HG03039 (cell line): ENCODE measurements at regions not wholly inside any gene's neighbourhood (a gene's known extent, or its start where the extent isn't known, plus 50 kb on each side); places are given as distances from the start of the nearest gene placed in this dataset.
"Not testable (repeated sequence)": the region's sequence is repeated elsewhere in the genome, so short reads cannot be mapped to it uniquely, and the experiment has no call there.

Experiments
- ATAC-seq: cut with Tn5 transposase; IDR thresholded peaks from one replicate; pipeline ENCODE4 v1.9.1; 2021; ENCODE audit warnings: mild to moderate bottlenecking, moderate library complexity; ENCODE audit not compliant: unreplicated experiment

DNA sequence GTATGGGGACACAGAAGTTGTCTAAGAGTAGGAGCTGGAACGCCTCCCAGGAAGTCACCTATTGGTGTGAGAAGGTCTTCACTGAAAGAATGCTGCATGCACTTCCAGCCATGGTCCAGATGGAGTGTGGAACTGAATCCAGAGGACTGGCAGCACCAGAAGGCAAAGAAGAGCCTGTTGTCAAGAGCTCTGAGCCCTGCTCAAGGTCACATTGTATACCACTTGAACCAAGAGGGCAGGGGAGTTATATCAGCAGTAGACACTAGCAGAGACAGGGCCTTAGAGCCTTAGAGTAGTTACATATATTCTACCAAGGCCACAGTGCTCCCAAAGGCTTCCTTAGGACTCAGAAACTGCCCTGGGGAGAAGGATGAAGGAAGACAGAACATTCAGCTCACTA lies 130.8 kb upstream of the POC5 start:
- no peak for ATAC-seq

- peak; percentile 84 for ATAC-seq
Measured at GRCh38 chr5:75847561-75848021, 130.4 kb upstream of the POC5 start.

DNA sequence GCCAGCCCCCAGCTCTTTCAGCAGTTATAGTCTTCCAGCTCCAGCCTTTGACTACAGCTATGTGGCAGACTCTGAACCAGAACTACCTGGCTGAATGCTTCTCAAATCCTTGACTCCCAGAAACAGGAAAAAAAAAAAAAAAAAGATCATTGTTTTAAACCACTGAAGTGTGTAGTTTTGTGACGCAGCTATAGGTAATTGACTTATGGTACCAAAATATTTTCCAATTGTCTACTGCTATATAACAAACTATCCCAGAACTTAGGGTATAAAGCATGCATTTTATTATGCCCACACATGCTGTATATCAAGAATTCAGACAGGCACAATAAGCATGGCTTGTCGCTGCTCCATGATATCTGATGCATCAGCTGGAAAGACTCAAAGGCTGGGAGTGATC lies 127.1 kb upstream of the POC5 start:
- no peak for ATAC-seq

GRCh38 chr5:75843319-75843718 lies 126.1 kb upstream of the POC5 start:
- no peak for ATAC-seq

GRCh38 chr5:75839547-75839946 lies 122.3 kb upstream of the POC5 start:
- ATAC-seq: no peak

DNA sequence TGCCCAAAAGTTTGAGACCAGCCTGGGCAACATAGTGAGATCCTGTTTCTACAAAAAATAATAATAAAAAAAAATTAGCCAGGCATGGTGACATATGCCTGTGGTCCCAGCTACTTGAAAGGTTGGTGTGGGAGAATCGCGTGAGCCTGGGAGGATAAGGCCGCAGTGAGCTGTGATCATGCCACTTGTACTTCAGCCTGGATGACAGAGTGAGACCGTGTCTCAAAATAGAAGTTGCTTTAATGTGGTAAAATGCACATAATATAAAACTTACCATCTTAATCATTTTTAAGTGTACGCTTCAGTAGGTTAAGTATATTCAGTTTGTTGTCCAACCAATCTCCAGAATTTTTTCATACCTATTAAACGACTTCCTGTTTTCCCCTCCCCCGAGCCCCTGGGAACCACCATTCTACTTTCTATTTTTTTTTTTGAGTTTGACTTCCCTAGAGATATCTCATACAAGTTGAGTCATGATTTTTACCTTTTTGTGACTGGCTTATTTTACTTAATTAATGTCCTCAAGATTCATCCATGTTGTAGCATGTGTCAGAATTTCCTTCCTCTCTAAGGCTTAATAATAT lies 120.1 kb upstream of the POC5 start:
- no peak for ATAC-seq

DNA sequence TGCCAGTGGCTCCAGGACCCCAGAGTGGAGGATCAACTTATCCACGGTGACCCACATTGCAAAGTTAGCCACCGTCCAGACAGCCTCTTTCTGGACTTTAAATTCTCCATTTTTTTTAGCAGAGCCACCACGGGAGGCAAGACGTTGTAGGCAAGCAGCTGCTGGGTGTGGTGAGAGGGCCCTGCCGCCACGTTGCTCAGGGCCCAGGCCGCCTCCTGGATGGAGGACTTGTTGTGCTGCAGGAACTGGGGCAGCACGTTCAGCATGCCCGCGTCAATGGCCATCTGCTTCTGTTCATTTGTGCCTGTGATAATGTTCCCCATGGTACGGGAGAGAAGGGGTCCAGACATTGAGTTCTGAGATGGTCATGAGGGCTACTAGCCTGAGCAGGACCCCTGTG lies 114.3 kb upstream of the POC5 start:
- no peak for ATAC-seq

DNA sequence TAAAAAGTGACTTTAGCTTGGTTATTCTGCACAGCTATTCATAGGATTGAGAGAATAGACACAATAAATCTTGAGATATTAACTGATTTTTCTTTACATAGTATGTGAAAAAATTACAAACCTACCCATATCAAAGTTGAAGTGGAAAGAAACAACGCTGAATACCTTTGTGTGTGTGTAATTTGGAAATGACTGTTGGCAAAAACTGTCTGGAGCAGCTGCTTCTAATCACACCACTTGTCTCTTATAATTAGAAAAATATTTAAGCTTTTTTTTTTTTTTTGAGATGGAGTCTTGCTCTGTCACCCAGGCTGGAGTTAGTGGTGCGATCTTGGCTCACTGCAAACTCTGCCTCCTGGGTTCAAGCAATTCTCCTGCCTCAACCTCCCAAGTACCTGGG lies 110.8 kb upstream of the POC5 start:
- ATAC-seq: no peak

- ATAC-seq: no peak
Measured at GRCh38 chr5:75824323-75824722, 107.1 kb upstream of the POC5 start.

DNA sequence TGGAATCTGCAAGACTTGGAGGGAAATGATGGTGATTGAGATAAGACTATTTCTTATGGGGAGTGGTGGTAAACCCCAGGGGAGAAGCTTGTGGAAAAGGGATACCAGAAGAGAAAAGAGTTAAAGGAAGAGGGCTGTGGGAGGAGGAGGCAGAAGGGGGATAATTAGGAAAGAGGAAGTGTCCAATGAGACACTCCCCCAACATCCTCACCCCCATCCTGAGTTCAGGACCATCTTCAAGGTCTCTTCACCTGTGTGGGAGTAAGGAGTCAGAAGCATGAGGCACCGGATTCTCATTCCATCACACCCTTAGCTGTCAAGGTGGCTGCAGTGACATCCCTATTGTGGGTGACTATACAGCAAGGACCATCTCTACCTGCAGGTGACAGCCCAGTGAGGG lies 106.6 kb upstream of the POC5 start:
- no peak for ATAC-seq

DNA sequence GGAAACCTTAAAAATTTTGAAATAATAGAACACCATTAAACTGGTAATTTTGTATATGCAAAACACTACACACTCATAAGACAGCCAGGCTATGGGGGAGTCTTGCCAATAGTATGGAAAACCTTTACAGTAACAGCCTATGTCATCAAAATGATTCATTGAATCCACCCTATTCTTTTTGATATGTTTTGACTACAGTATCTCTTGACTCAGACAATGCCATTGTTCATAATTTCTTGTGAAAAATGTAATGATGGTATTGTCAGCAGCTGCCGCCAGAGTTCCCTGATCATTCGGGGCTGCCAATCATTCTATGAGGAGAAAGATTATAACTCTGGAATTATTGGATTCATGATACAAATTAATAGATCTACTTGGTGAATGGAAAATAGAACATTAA lies 101.4 kb upstream of the POC5 start:
- no peak for ATAC-seq

GRCh38 chr5:75799695-75800094 lies 82.5 kb upstream of the POC5 start:
- not testable (repeated sequence) for ATAC-seq

- not testable (repeated sequence) for ATAC-seq
Measured at GRCh38 chr5:75769338-75769737, 52.1 kb upstream of the POC5 start.
